HG03045 (cell line): ENCODE measurements at regions not wholly inside any gene's neighbourhood (a gene's known extent, or its start where the extent isn't known, plus 50 kb on each side); places are given as distances from the start of the nearest gene placed in this dataset.

Source experiments
- ATAC-seq: cut with Tn5 transposase; IDR thresholded peaks from one replicate; pipeline ENCODE4 v1.9.1; 2021; ENCODE audit warnings: mild to moderate bottlenecking, moderate library complexity; ENCODE audit not compliant: unreplicated experiment

DNA sequence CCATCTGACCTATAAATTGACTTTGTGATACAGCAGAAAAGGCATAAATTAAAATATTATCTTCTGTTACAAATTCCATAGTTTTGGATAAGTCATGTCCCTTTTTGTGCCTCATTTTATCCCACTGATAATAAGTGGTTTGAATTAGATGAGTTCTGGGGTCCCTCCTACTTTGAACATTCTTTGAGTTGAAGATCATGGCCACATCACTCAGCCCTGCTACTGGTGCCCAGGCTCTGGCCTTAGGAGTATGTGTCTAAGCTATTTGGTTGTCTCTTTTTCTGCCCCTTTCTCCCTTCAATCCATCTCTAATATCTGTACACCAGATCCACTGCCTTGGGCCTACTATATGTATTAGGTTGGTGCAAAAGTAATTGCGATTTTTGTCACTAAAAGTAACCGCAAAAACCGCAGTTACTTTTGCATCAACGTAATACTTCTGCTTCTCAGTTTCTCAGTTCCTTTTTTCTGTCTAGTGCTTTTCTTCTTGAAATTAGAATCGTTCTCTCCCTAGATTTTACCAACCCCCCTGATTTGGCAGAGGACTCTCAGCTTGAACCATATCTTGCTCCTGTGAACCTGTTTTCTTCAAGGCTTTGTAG is 362.5 kb upstream of the TNP1 start:
- ATAC-seq: peak; percentile 44

- no peak for ATAC-seq
Observed at GRCh38 chr2:217220228-217221013, 360.6 kb upstream of the TNP1 start.

DNA sequence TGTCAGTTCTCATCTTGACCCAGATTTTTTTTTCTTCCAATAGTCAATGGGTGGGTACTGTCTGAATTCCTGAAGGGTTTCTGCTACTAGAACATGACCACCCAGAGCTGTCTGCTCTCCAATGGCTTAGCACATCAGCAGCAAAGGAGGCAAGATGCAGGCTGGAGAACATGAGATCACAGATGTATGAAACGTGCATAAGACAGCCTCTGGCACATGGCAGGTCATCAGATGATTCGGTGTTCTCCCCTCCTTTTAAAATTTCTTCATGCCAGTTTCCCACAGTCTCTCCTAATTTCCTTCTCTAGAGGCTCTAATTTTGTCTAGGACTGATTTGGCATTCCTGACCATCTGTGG is 359.3 kb upstream of the TNP1 start:
- no peak for ATAC-seq

DNA sequence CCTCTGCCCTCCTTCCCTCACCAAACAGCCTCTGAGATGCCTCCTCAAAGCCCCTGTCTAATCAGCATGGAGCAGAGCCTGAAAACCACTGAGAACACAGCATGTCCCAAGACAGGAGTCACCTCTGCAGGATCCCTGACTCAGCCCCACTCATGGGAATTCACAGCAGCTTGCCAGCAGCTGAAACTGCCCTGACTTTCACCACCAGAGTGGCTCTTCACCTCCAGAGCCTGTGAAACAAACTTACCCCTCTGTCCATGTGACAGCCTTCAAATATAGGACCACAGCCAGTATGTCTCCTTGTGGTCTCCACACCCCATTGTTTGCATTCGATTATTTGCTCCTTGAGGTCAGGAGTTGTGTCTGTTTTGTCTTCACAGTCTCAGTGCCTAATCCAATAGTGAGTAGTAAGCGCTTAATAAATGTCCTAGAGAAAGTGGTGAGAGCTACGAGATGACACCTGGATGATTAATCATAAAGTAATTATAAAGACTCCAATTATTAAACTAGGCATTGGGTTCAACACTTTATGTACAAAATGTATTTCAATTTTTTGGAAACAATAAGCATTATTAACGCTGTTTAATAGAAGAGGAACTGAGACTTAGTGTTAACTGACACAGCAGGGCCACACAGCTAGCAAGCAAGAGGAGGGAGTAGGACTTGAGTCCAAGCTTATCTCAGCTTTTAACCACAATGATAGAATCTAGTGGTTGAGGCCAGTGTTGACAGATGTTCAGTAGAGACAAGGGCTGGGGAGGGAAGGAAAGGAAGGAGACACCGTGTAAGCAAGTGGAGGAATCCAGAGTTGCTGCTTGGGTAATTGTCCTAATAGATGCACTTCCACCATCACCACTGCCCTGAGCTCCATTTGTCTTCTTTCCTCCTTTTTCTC is 358.7 kb upstream of the TNP1 start:
- ATAC-seq: no peak

DNA sequence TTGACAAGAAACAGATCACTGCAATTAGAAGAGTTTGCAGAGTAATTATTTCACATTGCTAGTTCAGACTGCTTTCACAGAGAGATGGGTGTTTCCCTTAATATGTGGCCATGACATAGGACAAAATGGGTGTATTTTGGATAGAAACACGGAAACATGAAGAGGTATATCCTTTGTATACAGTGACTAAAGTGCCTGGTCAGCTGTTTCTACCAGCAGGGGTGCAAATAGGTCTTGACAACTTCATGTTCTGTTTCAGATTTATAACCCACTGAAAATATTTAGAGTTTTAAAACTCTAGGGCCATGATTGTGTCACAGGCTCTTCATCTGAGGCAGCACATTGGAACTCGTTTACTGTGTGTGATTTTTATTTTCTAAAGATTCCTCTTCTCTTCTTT is 357.1 kb upstream of the TNP1 start:
- no peak for ATAC-seq

DNA sequence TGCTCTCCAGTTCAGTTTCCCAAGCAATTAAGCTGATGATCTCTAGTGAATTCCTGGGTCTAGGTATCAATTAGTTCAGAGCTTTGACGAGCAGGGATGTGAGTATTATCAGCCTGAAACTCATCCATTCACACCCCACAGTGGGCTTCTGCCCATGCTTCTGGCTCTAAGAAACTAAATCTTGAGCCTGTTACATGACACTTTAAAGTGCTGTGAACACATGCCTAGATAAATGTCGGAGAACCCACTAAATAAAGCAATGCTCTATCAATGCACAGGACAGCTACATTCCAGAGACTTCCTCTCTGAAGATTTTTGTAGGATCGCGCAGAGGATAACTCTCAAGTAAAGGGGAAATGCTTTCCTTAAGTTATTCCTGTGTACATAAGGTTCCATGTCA is 356.5 kb upstream of the TNP1 start:
- ATAC-seq: no peak

GRCh38 chr2:217215877-217216276 is 356.0 kb upstream of the TNP1 start:
- no peak for ATAC-seq

- no peak for ATAC-seq
Observed at GRCh38 chr2:217208867-217209266, 349.0 kb upstream of the TNP1 start.

GRCh38 chr2:217207699-217208010 is 347.8 kb upstream of the TNP1 start:
- ATAC-seq: no peak

DNA sequence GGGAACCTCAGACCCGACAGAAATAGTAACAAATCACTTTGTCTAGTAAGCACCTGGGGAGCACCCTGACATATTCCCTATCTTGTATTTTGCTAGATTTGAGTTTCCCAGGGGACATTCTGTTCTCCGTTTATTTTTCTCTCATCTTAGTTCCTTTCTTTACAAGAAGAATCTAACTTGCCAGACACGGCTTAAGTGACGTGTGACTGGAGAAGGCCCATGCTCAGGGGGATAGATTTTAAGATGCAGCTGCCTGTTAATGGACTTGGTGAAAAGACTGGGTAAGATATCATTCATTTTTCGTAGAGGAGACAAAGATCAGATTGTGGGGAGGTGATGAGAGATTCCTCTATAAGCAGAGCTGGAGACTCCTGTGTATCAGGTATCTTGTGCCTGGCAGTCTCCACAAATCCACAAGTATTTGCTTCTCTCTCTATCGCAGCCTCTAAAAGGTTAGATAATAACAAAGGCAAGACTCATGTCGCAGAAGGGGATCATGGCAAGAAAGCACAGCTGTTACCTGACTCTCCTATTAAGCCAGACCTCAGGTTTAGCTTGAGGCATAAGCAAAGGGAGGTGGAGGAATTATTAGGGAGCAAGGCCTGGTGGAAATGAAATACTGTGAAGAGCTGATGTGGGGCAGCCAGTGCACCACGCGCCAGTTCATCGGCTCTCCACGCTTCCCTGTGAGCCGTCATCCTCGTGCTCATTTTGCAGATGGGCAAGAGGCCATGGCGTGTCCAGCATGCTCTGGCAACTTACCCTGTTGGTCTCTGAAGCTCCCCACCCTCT is 347.2 kb upstream of the TNP1 start:
- ATAC-seq: no peak

- ATAC-seq: no peak
Observed at GRCh38 chr2:217206016-217206725, 346.3 kb upstream of the TNP1 start.

GRCh38 chr2:217204358-217204757 is 344.5 kb upstream of the TNP1 start:
- ATAC-seq: no peak

DNA sequence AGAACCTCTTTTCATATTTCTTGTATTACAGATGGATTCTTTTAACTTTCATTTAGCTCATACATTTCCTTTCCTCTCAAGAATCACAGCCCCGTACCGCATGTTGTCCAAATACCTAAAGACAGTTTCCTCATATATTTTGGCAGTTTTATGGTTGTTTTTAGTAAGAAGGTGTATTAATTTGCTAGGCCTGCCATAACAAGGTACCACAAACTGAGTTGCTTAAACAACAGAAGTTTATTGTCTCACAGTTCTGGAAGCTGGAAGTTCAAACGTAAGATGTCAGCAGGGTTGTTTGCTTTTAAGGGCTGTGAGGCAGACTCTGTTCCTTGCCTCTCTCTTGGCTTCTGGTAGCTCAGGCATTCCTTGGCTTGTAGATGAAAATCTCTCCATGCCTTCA is 343.2 kb upstream of the TNP1 start:
- ATAC-seq: no peak

DNA sequence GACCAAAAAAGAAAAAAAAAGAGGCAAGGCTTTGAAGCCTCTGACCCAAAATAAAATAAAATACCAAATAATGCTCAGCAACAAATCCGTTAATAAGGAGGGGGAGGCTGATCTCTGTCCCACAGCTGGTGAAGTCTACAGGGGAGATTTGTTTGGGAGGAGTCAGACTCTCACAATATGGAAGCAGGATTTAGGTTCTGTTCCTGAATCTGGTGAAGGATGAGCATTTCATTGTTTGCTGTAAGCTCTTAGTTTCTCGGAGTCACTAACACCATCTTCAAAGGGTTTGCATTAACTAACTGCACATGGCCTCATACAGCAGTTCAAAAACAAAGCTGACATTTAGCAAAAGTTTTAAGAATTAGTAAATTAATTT is 339.4 kb upstream of the TNP1 start:
- no peak for ATAC-seq

- ATAC-seq: no peak
Observed at GRCh38 chr2:217195658-217196446, 336.0 kb upstream of the TNP1 start.

DNA sequence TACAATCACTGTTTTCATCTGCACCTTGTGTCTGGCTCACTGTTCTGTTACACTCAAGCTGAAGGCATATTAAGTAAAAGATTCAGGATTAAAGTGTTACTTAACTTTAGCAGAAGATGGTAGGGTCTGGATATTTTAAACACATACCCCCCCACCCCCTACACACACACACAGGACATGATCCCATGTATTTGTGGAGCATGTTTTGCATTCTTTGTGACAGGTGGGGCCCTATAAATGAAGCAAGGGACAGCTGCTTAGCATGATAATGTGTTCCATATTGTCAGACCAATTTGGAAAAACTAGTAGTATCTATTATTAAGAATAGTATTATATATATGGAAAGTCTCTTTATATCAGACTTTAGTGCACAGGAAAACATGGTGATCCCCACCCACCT is 335.2 kb upstream of the TNP1 start:
- ATAC-seq: no peak

- no peak for ATAC-seq
Observed at GRCh38 chr2:217193431-217194340, 333.8 kb upstream of the TNP1 start.

GRCh38 chr2:217192366-217192765 is 332.5 kb upstream of the TNP1 start:
- ATAC-seq: no peak

DNA sequence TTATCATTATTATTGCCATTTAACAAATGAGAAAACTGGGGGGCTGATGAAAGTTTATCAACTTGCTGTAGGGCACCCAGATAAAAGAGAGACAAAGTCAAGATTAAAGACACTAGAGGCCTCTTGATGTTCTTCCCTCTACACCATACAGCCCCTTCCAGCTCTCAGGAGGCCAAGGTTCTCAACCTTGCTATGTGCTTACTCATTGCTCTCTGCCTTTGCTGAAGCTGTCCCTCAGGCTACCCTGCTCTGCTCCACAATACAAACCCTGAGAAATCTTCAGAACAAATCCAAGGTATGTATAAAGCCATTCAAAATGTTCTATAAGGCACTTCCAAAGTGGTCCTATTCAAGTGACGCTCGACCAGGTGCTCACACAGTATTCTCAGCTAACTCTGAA is 329.9 kb upstream of the TNP1 start:
- ATAC-seq: no peak
